H7 (cell line): ENCODE measurements at regions not wholly inside any gene's neighbourhood (a gene's known extent, or its start where the extent isn't known, plus 50 kb on each side); places are given as distances from the start of the nearest gene placed in this dataset.
A peak's percentile ranks its signal among the peaks of the same experiment; 100 is the strongest.
"Not testable (repeated sequence)": the region's sequence is repeated elsewhere in the genome, so short reads cannot be mapped to it uniquely, and the experiment has no call there.

Source experiments
- DNase-seq: peaks from one replicate; pipeline ENCODE4 v3.0.0; 2012
- H3K27me3 ChIP-seq: 2 replicates; pipeline ENCODE4 v1.6.0; 2011; ENCODE audit warnings: mild to moderate bottlenecking, low read length; ENCODE audit not compliant: control insufficient read depth, insufficient read depth
- H3K36me3 ChIP-seq: replicated peaks from 2 replicates; pipeline ENCODE4 v1.5.1; 2011; ENCODE audit warnings: low read length; ENCODE audit not compliant: control insufficient read depth, insufficient read depth
- H3K4me3 ChIP-seq: 2 replicates; pipeline ENCODE4 v1.5.1; 2011; ENCODE audit warnings: low read depth, mild to moderate bottlenecking, control low read depth, low read length, moderate library complexity; ENCODE audit not compliant: insufficient read depth

- no peaks in the 10 kb centered on the region for H3K27me3 ChIP-seq
- no peak overlapping the region for H3K4me3 ChIP-seq
- H3K36me3 ChIP-seq: no peaks in the 10 kb centered on the region
- no peak for DNase-seq
Measured at GRCh38 chr3:80668600-80669294, 900.9 kb upstream of the ROBO1 start.

GRCh38 chr3:80668100-80668499, 900.3 kb upstream of the ROBO1 start:
- no peaks in the 10 kb centered on the region for H3K27me3 ChIP-seq
- H3K36me3 ChIP-seq: no peaks in the 10 kb centered on the region
- no peak for DNase-seq

GRCh38 chr3:80663426-80663825, 895.6 kb upstream of the ROBO1 start:
- H3K36me3 ChIP-seq: no peaks in the 10 kb centered on the region
- no peak overlapping the region for H3K4me3 ChIP-seq
- no peaks in the 10 kb centered on the region for H3K27me3 ChIP-seq
- no peak for DNase-seq

More at GRCh38 chr3:80668100-80668499, 900.3 kb upstream of the ROBO1 start:
- no peak overlapping the region for H3K4me3 ChIP-seq

GRCh38 chr3:80655216-80655615, 887.4 kb upstream of the ROBO1 start:
- no peak for DNase-seq
- H3K4me3 ChIP-seq: no peak overlapping the region
- H3K27me3 ChIP-seq: no peaks in the 10 kb centered on the region
- H3K36me3 ChIP-seq: no peaks in the 10 kb centered on the region

- no peak overlapping the region for H3K4me3 ChIP-seq
- no peaks in the 10 kb centered on the region for H3K27me3 ChIP-seq
- no peaks in the 10 kb centered on the region for H3K36me3 ChIP-seq
- DNase-seq: no peak
Measured at GRCh38 chr3:80649170-80649569, 881.4 kb upstream of the ROBO1 start.

- H3K27me3 ChIP-seq: no peaks in the 10 kb centered on the region
- no peak overlapping the region for H3K4me3 ChIP-seq
- no peak for DNase-seq
- H3K36me3 ChIP-seq: no peaks in the 10 kb centered on the region
Measured at GRCh38 chr3:80643421-80643820, 875.6 kb upstream of the ROBO1 start.

GRCh38 chr3:80618295-80619256, 850.8 kb upstream of the ROBO1 start:
- Histone ChIP-seq H3K36me3 (no peaks in the 10 kb centered on the region), H3K4me3 (no peak overlapping the region), H3K27me3 (no peaks in the 10 kb centered on the region)
- DNase-seq: no peak

- no peak overlapping the region for H3K4me3 ChIP-seq
- H3K27me3 ChIP-seq: no peaks in the 10 kb centered on the region
- H3K36me3 ChIP-seq: no peaks in the 10 kb centered on the region
- DNase-seq: no peak
Measured at GRCh38 chr3:80612366-80612765, 844.6 kb upstream of the ROBO1 start.

GRCh38 chr3:80608072-80608471, 840.3 kb upstream of the ROBO1 start:
- DNase-seq, H3K36me3 ChIP-seq, H3K27me3 ChIP-seq, H3K4me3 ChIP-seq: not testable (repeated sequence)

- no peaks in the 10 kb centered on the region for H3K36me3 ChIP-seq
- DNase-seq: peak; percentile 2
- no peaks in the 10 kb centered on the region for H3K27me3 ChIP-seq
- H3K4me3 ChIP-seq: no peak overlapping the region
Measured at GRCh38 chr3:80606073-80606472, 838.3 kb upstream of the ROBO1 start.

- Histone ChIP-seq H3K4me3 (no peak overlapping the region), H3K27me3 (no peaks in the 10 kb centered on the region), H3K36me3 (no peaks in the 10 kb centered on the region)
- DNase-seq: no peak
Measured at GRCh38 chr3:80601479-80601878, 833.7 kb upstream of the ROBO1 start.

- no peak overlapping the region for H3K4me3 ChIP-seq
- no peaks in the 10 kb centered on the region for H3K27me3 ChIP-seq
- DNase-seq: no peak
Measured at GRCh38 chr3:80592792-80593191, 825.0 kb upstream of the ROBO1 start.

GRCh38 chr3:80586338-80586737, 818.5 kb upstream of the ROBO1 start:
- H3K4me3 ChIP-seq: no peak overlapping the region
- H3K27me3 ChIP-seq: no peaks in the 10 kb centered on the region
- DNase-seq: no peak
- H3K36me3 ChIP-seq: no peaks in the 10 kb centered on the region

More at GRCh38 chr3:80592792-80593191, 825.0 kb upstream of the ROBO1 start:
- H3K36me3 ChIP-seq: no peaks in the 10 kb centered on the region

- no peaks in the 10 kb centered on the region for H3K36me3 ChIP-seq
- DNase-seq: no peak
- H3K27me3 ChIP-seq: no peaks in the 10 kb centered on the region
- H3K4me3 ChIP-seq: no peak overlapping the region
Measured at GRCh38 chr3:80580146-80580545, 812.3 kb upstream of the ROBO1 start.

- H3K4me3 ChIP-seq: no peak overlapping the region
- H3K36me3 ChIP-seq: no peaks in the 10 kb centered on the region
- DNase-seq: no peak
- H3K27me3 ChIP-seq: no peaks in the 10 kb centered on the region
Measured at GRCh38 chr3:80564391-80564790, 796.6 kb upstream of the ROBO1 start.
